DND-41 (cell line): ENCODE measurements at regions not wholly inside any gene's neighbourhood (a gene's known extent, or its start where the extent isn't known, plus 50 kb on each side); places are given as distances from the start of the nearest gene placed in this dataset.

ENCODE experiments used
- ATAC-seq: fragments of 200-7000 bp; cut with Tn5 transposase; 3 replicates; pipeline ENCODE4 v1.9.1; 2021; ENCODE audit warnings: low read depth; ENCODE audit not compliant: insufficient read depth
- DNase-seq: peaks from one replicate; pipeline ENCODE4 v3.0.0-alpha.2; 2020
- H2AFZ ChIP-seq: 2 replicates; pipeline ENCODE4 v1.6.0; 2012; ENCODE audit warnings: low read depth, low read length
- H3K27ac ChIP-seq: 2 replicates; pipeline ENCODE4 v1.5.1; 2012; ENCODE audit warnings: low read length, inconsistent platforms
- H3K27me3 ChIP-seq: fragments of 200-600 bp; sonication (generic); 2 replicates; pipeline ENCODE4 v1.6.0; 2012; ENCODE audit warnings: low read length, mild to moderate bottlenecking, inconsistent platforms; ENCODE audit not compliant: insufficient read depth, poor library complexity
- H3K36me3 ChIP-seq: 2 replicates; pipeline ENCODE4 v1.5.1; 2012; ENCODE audit warnings: low read length, inconsistent platforms; ENCODE audit not compliant: insufficient read depth
- H3K4me1 ChIP-seq: 2 replicates; pipeline ENCODE4 v1.5.1; 2012; ENCODE audit warnings: mild to moderate bottlenecking, low read length; ENCODE audit not compliant: insufficient read depth
- H3K4me2 ChIP-seq: 2 replicates; pipeline ENCODE4 v1.6.0; 2012; ENCODE audit warnings: mild to moderate bottlenecking, moderate library complexity, low read length, inconsistent platforms; ENCODE audit not compliant: insufficient read depth
- H3K4me3 ChIP-seq, 2 experiments: fragments of 200-600 bp in 1 of 2; shearing (Covaris generic) in 1 of 2; 2 replicates each; pipeline ENCODE4 v1.5.1; 2012 to 2016; ENCODE audit warnings: inconsistent platforms in 2 of 2, low read length in 2 of 2, mild to moderate bottlenecking in 2 of 2, low read depth in 1 of 2, moderate library complexity in 1 of 2
- H3K79me2 ChIP-seq: 2 replicates; pipeline ENCODE4 v1.6.0; 2012; ENCODE audit warnings: low read length, inconsistent platforms; ENCODE audit not compliant: insufficient read depth
- H3K9ac ChIP-seq: 2 replicates; pipeline ENCODE4 v1.6.0; 2012; ENCODE audit warnings: low read depth, mild to moderate bottlenecking, inconsistent platforms, low read length, moderate library complexity
- H3K9me3 ChIP-seq: 2 replicates; pipeline ENCODE4 v1.5.1; 2012; ENCODE audit warnings: low read length, moderate library complexity, mild to moderate bottlenecking, inconsistent platforms; ENCODE audit not compliant: insufficient read depth, severe bottlenecking
- H4K20me1 ChIP-seq: 2 replicates; pipeline ENCODE4 v1.6.0; 2012; ENCODE audit warnings: low read length; ENCODE audit not compliant: insufficient read depth
- EZH2 ChIP-seq: IDR thresholded peaks from 3 replicates; pipeline ENCODE4 v1.6.1; 2012; ENCODE audit warnings: borderline replicate concordance, low read depth, mild to moderate bottlenecking, moderate library complexity, low read length, inconsistent platforms; ENCODE audit not compliant: severe bottlenecking
- TF ChIP-seq, protein P1 (sequence below): IDR thresholded peaks from 2 replicates; pipeline ENCODE4 v1.5.1; 2012; ENCODE audit warnings: borderline replicate concordance, low read length, moderate library complexity, mild to moderate bottlenecking; ENCODE audit not compliant: poor library complexity, severe bottlenecking; ENCODE audit errors: extremely low read depth

DNA sequence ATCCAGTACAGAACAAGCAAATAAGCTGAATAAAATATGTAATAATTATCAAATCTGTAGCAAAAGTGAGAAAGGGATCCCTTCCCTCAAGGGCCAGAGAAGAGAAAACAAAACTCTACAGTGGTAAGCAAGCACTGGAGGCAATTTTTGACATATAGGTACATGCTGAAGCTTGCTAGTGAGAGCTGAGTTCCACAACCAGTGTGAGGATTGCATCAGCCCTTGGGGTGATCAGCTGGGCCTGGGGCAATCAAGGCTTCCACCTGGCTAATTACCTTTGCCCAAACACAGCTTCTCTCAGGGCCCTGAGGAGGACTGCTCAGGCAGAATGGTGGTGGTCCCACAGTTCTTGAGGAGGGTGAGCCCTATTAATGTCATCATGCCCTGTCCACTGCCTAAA, 134.4 kb upstream of the DLX6 start:
- Histone ChIP-seq H3K79me2 (no peaks in the 10 kb centered on the region), H2AFZ (no peak overlapping the region), H3K9ac (no peak overlapping the region), H3K36me3 (no peaks in the 10 kb centered on the region), H3K27ac (no peak overlapping the region), H3K4me3 (no peak overlapping the region), H3K4me2 (no peak overlapping the region), H3K27me3 (no peaks in the 10 kb centered on the region), H3K4me1 (no peaks in the 10 kb centered on the region), H3K9me3 (no peaks in the 10 kb centered on the region), H4K20me1 (no peaks in the 10 kb centered on the region)
- no peak for DNase-seq
- ATAC-seq: no peak
- TF ChIP-seq, protein P1, sequence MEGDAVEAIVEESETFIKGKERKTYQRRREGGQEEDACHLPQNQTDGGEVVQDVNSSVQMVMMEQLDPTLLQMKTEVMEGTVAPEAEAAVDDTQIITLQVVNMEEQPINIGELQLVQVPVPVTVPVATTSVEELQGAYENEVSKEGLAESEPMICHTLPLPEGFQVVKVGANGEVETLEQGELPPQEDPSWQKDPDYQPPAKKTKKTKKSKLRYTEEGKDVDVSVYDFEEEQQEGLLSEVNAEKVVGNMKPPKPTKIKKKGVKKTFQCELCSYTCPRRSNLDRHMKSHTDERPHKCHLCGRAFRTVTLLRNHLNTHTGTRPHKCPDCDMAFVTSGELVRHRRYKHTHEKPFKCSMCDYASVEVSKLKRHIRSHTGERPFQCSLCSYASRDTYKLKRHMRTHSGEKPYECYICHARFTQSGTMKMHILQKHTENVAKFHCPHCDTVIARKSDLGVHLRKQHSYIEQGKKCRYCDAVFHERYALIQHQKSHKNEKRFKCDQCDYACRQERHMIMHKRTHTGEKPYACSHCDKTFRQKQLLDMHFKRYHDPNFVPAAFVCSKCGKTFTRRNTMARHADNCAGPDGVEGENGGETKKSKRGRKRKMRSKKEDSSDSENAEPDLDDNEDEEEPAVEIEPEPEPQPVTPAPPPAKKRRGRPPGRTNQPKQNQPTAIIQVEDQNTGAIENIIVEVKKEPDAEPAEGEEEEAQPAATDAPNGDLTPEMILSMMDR: no peak
- TF ChIP-seq EZH2: no peak

DNA sequence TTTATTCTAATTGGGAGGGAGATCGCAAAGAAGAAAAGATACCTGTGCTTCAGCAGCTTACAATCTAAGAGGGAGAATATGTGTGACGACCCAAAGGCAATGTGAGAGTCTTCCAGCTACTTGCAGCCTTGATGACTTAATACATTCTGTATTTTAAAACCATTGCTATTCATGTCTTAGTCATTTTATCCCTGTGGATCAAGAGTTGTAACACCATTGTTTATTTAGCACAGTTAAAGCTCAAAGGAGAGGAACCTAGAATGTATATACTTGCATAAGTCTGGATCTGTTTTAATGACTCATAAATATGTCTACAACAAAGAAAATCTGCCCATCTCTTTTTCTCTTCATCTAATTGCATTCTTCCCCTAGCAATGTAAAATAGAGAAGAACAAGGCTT, 117.9 kb upstream of the DLX6 start:
- no peak for ATAC-seq
- TF ChIP-seq EZH2: no peak
- TF ChIP-seq, protein P1: no peak

DNA sequence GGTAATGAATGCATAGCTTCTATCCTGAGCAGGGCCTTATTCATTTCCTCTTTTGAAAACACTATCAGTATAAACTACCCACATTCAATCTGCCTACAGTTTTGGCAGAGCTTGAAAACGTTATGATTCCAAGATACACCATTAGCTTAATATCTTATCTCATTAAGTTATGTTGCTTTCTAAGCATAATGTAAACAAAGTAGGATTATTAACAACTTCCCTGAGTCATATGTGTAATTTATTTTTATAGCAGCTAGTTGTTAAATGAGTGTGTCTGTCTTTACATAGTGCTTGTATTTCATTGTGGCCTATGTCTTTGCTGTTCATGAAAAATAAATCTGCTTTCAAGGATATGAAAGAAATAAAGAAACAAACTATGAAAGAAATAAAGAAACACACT, 106.2 kb upstream of the DLX6 start:
- Histone ChIP-seq H3K4me3 (no peak overlapping the region), H3K4me2 (no peak overlapping the region), H3K36me3 (no peaks in the 10 kb centered on the region), H3K9me3 (no peaks in the 10 kb centered on the region), H3K27me3 (no peaks in the 10 kb centered on the region), H3K4me1 (no peaks in the 10 kb centered on the region), H2AFZ (no peak overlapping the region), H4K20me1 (no peaks in the 10 kb centered on the region), H3K9ac (no peak overlapping the region), H3K27ac (no peak overlapping the region), H3K79me2 (no peaks in the 10 kb centered on the region)
- TF ChIP-seq, protein P1: no peak
- no peak for TF ChIP-seq EZH2
- DNase-seq (no peak), ATAC-seq (no peak)

More for the DNA sequence above, 117.9 kb upstream of the DLX6 start:
- Histone ChIP-seq H4K20me1 (no peaks in the 10 kb centered on the region), H3K9me3 (no peaks in the 10 kb centered on the region), H3K27me3 (no peaks in the 10 kb centered on the region), H3K36me3 (no peaks in the 10 kb centered on the region), H3K9ac (no peak overlapping the region), H3K4me1 (no peaks in the 10 kb centered on the region), H3K4me3 (no peak overlapping the region), H3K27ac (no peak overlapping the region), H3K79me2 (no peaks in the 10 kb centered on the region), H2AFZ (no peak overlapping the region), H3K4me2 (no peak overlapping the region)
- DNase-seq: no peak
